PFSK-1 (cell line): ENCODE measurements at regions not wholly inside any gene's neighbourhood (a gene's known extent, or its start where the extent isn't known, plus 50 kb on each side); places are given as distances from the start of the nearest gene placed in this dataset.

Experiments used
- POLR2AphosphoS5 ChIP-seq: IDR thresholded peaks from 2 replicates; pipeline ENCODE4 v1.6.1; 2012; ENCODE audit warnings: low read depth, mild to moderate bottlenecking, control low read depth, low read length, moderate library complexity
- SIN3A ChIP-seq: IDR thresholded peaks from 2 replicates; pipeline ENCODE4 v1.6.1; 2012; ENCODE audit warnings: mild to moderate bottlenecking, low read length, moderate library complexity, borderline replicate concordance; ENCODE audit not compliant: insufficient read depth
- TAF1 ChIP-seq: IDR thresholded peaks from 2 replicates; pipeline ENCODE4 v1.6.1; 2012; ENCODE audit warnings: low read length, control low read depth, borderline replicate concordance; ENCODE audit not compliant: insufficient read depth
- TF ChIP-seq, protein P1 (sequence below), 2 experiments: IDR thresholded peaks; 2 replicates each; pipeline versions ENCODE4 v1.6.1 to v1.8.0; 2011 to 2012; ENCODE audit warnings: low read depth in 2 of 2, low read length in 2 of 2, control low read depth in 1 of 2, inconsistent platforms in 1 of 2, mild to moderate bottlenecking in 1 of 2, moderate library complexity in 1 of 2; ENCODE audit not compliant: insufficient read depth in 1 of 2

DNA sequence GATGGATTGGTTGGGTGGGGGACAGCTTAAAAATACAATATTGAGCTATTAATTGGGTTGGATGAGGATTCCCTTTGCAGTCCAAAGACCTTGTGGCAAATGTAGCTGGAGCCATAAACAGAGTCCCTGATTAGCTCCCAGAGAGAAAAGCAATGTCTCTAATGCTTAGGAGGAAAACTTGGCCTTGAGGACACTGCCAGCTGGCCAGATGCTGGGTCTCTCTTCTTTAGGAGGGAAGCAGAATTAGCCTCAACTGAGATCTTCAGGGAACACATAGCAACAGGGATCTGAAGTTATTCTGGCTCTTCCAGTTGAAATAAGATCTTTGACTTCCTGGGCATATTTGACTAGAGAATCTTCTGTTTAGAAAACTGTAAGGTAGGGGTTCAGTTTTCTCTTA lies 121.7 kb upstream of the WWC1 start:
- TF ChIP-seq POLR2AphosphoS5, result no peak
- TF ChIP-seq, protein P1, sequence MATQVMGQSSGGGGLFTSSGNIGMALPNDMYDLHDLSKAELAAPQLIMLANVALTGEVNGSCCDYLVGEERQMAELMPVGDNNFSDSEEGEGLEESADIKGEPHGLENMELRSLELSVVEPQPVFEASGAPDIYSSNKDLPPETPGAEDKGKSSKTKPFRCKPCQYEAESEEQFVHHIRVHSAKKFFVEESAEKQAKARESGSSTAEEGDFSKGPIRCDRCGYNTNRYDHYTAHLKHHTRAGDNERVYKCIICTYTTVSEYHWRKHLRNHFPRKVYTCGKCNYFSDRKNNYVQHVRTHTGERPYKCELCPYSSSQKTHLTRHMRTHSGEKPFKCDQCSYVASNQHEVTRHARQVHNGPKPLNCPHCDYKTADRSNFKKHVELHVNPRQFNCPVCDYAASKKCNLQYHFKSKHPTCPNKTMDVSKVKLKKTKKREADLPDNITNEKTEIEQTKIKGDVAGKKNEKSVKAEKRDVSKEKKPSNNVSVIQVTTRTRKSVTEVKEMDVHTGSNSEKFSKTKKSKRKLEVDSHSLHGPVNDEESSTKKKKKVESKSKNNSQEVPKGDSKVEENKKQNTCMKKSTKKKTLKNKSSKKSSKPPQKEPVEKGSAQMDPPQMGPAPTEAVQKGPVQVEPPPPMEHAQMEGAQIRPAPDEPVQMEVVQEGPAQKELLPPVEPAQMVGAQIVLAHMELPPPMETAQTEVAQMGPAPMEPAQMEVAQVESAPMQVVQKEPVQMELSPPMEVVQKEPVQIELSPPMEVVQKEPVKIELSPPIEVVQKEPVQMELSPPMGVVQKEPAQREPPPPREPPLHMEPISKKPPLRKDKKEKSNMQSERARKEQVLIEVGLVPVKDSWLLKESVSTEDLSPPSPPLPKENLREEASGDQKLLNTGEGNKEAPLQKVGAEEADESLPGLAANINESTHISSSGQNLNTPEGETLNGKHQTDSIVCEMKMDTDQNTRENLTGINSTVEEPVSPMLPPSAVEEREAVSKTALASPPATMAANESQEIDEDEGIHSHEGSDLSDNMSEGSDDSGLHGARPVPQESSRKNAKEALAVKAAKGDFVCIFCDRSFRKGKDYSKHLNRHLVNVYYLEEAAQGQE (IDR thresholded peaks at IDR 0.05; ENCODE audit: insufficient read depth in 1 of 2, low read depth in 2 of 2, low read length in 2 of 2), result no peak
- no peak for TF ChIP-seq SIN3A
- no peak for TF ChIP-seq TAF1
